Endothelial cell of umbilical vein (primary cell): ENCODE measurements at regions not wholly inside any gene's neighbourhood (a gene's known extent, or its start where the extent isn't known, plus 50 kb on each side); places are given as distances from the start of the nearest gene placed in this dataset.

ENCODE experiments used
- BruUV-seq: library from RNA; stranded (reverse); fragments of 400-500 nt; replicated peaks from 2 replicates; lab custom pipeline; 2021; lab: Mats Ljungman, UMichigan
- CTCF ChIA-PET: fragments of 300-600, 350-600 bp; sonication (Branson Sonifier 250); formaldehyde crosslinking; loops from one replicate; lab custom pipeline; 2021; ENCODE audit warnings: antibody characterized with exemption, inconsistent platforms; lab: Charles Lee
- POLR2A ChIA-PET: fragments of 300-600, 350-600 bp; sonication (Branson Sonifier 250); formaldehyde crosslinking; loops from one replicate; lab custom pipeline; 2021; ENCODE audit warnings: antibody characterized with exemption, inconsistent platforms; lab: Charles Lee
- DNase-seq: peaks from one replicate; pipeline ENCODE4 v3.0.0-alpha.2; 2011; ENCODE audit warnings: low read depth, low spot score
- FAIRE-seq: peaks from 2 replicates; lab custom pipeline; 2011; peaks lifted over from hg19 to GRCh38; lab: Jason Lieb, UNC
- H2AFZ ChIP-seq: 2 replicates; pipeline ENCODE4 v1.6.0; 2012; ENCODE audit warnings: low read depth, low read length, control low read depth, inconsistent platforms
- H3K27ac ChIP-seq: 2 replicates; pipeline ENCODE4 v1.5.1; 2011; ENCODE audit warnings: low read depth, mild to moderate bottlenecking, control low read depth, low read length, moderate library complexity; ENCODE audit not compliant: insufficient read depth
- H3K27me3 ChIP-seq, 2 experiments: 2 replicates each; pipeline versions ENCODE4 v1.6.0 to v1.6.1; 2011; ENCODE audit warnings: low read length in 2 of 2, mixed read lengths in 1 of 2; ENCODE audit not compliant: control insufficient read depth in 2 of 2, insufficient read depth in 2 of 2
- H3K36me3 ChIP-seq, 2 experiments: 2 replicates in 1 of 2; 3 replicates in 1 of 2; pipeline ENCODE4 v1.5.1; 2011; ENCODE audit warnings: low read length in 2 of 2, mild to moderate bottlenecking in 1 of 2, moderate library complexity in 1 of 2; ENCODE audit not compliant: control insufficient read depth in 2 of 2, insufficient read depth in 2 of 2; ENCODE audit errors: extremely low read depth in 1 of 2
- H3K4me1 ChIP-seq: 3 replicates; pipeline ENCODE4 v1.5.1; 2011; ENCODE audit warnings: mild to moderate bottlenecking, low read length; ENCODE audit not compliant: control insufficient read depth, insufficient read depth; ENCODE audit errors: extremely low read depth
- H3K4me2 ChIP-seq: 2 replicates; pipeline ENCODE4 v1.6.1; 2011; ENCODE audit warnings: low read length, control low read depth, mixed read lengths; ENCODE audit not compliant: insufficient read depth
- H3K4me3 ChIP-seq, 3 experiments: fragments of 200-600 bp in 1 of 3; sonication (generic), shearing (Covaris generic) in 1 of 3; replicated peaks in 1 of 3; 2 replicates each; pipeline ENCODE4 v1.5.1; 2011 to 2016; ENCODE audit warnings: control low read depth in 3 of 3, low read length in 3 of 3, mild to moderate bottlenecking in 2 of 3, inconsistent platforms in 1 of 3, low read depth in 1 of 3, moderate library complexity in 1 of 3; ENCODE audit not compliant: insufficient read depth in 1 of 3
- H3K79me2 ChIP-seq: 2 replicates; pipeline ENCODE4 v1.6.0; 2012; ENCODE audit warnings: low read length, inconsistent platforms; ENCODE audit not compliant: control insufficient read depth, insufficient read depth
- H3K9ac ChIP-seq: replicated peaks from 2 replicates; pipeline ENCODE3; 2011; ENCODE audit warnings: low read length, control low read depth; ENCODE audit not compliant: insufficient read depth; ENCODE audit errors: extremely low read depth
- H3K9me1 ChIP-seq: replicated peaks from 3 replicates; pipeline ENCODE4 v1.6.0; 2011; ENCODE audit warnings: mild to moderate bottlenecking, low read length; ENCODE audit not compliant: control insufficient read depth, insufficient read depth; ENCODE audit errors: extremely low read depth
- H3K9me3 ChIP-seq: replicated peaks from 2 replicates; pipeline ENCODE4 v1.5.1; 2012; ENCODE audit warnings: low read length, inconsistent platforms; ENCODE audit not compliant: control insufficient read depth, insufficient read depth
- H4K20me1 ChIP-seq: replicated peaks from 2 replicates; pipeline ENCODE3; 2011; ENCODE audit warnings: mild to moderate bottlenecking, low read length; ENCODE audit not compliant: control insufficient read depth, insufficient read depth; ENCODE audit errors: extremely low read depth
- CTCF ChIP-seq, 2 donors: IDR thresholded peaks; 1 replicate in 1 of 2; 2 replicates in 1 of 2; pipeline ENCODE4 v1.5.1; 2011; ENCODE audit warnings: low read length in 2 of 2, mild to moderate bottlenecking in 2 of 2, moderate library complexity in 2 of 2, control low read depth in 1 of 2, inconsistent platforms in 1 of 2, low read depth in 1 of 2; ENCODE audit not compliant: insufficient read depth in 1 of 2; ENCODE audit errors: extremely low read depth in 1 of 2
- EZH2 ChIP-seq: IDR thresholded peaks from 2 replicates; pipeline ENCODE4 v1.6.1; 2012; ENCODE audit warnings: borderline replicate concordance, low read depth, mild to moderate bottlenecking, moderate library complexity, low read length, inconsistent platforms; ENCODE audit not compliant: severe bottlenecking
- FOS ChIP-seq: IDR thresholded peaks from 2 replicates; pipeline ENCODE4 v1.6.1; 2011; ENCODE audit warnings: mild to moderate bottlenecking, low read length, moderate library complexity, borderline replicate concordance; ENCODE audit not compliant: insufficient read depth
- GATA2 ChIP-seq: IDR thresholded peaks from 2 replicates; pipeline ENCODE4 v1.7.0; 2011; ENCODE audit warnings: low read depth, mild to moderate bottlenecking, moderate library complexity, mixed read lengths, low read length; ENCODE audit not compliant: insufficient read length, insufficient read depth
- JUN ChIP-seq: IDR thresholded peaks from 2 replicates; pipeline ENCODE4 v1.6.1; 2011; ENCODE audit warnings: borderline replicate concordance, low read depth; ENCODE audit not compliant: insufficient read length, insufficient read depth
- MYC ChIP-seq: IDR thresholded peaks from one replicate; pipeline ENCODE4 v1.6.1; 2011; ENCODE audit warnings: mild to moderate bottlenecking, low read depth, low read length
- POLR2A ChIP-seq: IDR thresholded peaks from 2 replicates; pipeline ENCODE4 v1.6.1; 2012; ENCODE audit warnings: low read depth, mild to moderate bottlenecking, control low read depth, low read length
- POLR2AphosphoS5 ChIP-seq: IDR thresholded peaks from 2 replicates; pipeline ENCODE4 v1.6.1; 2012; ENCODE audit warnings: low read depth, mild to moderate bottlenecking, control low read depth, low read length, moderate library complexity; ENCODE audit not compliant: insufficient read depth
- dilution Hi-C: fragments of 300-500 bp; cut with MboI; formaldehyde crosslinking; loops from one replicate; pipeline ENCODE4 v1.15.0; 2019; ENCODE audit warnings: low sequenced_read_pairs; ENCODE audit not compliant: extremely low pct_ligation_motif_present
- intact Hi-C: fragments of 100-400 bp; cut with micrococcal nuclease; formaldehyde crosslinking; loops from one replicate; pipeline ENCODE4 v1.10.0; 2022
- TF ChIP-seq, protein P1 (sequence below): IDR thresholded peaks from 2 replicates; pipeline ENCODE4 v1.6.1; 2011; ENCODE audit not compliant: insufficient read depth, insufficient read length

DNA sequence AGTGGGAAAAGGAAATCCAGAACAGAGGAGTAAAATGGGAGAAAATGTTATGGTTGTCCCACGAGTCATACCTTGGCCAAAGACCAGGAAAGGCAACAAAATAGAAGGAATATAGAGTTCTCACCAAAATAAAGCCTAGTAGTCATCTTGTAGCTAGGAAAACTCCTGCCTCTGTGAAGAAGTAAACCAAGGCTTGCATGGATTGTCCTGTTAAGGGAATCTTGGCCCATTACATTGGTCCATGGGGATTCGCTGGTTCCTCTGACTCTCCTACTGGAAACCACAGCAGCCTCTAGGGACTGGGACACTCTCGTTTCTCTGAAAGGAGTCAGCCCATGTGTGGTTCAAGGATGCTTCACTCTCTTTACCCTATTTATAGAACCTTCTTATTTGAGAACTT, 62.9 kb upstream of the FNDC3B start:
- CTCF ChIA-PET, result no interaction called here
- Histone ChIP-seq H3K27ac (no peak overlapping the region), H3K27me3 (no peaks in the 10 kb centered on the region), H3K4me3 (no peak overlapping the region), H3K9ac (no peak overlapping the region), H4K20me1 (no peaks in the 10 kb centered on the region), H3K9me1 (no peaks in the 10 kb centered on the region), H3K4me2 (no peak overlapping the region), H3K36me3 (no peaks in the 10 kb centered on the region), H3K4me1 (no peaks in the 10 kb centered on the region), H3K9me3 (no peaks in the 10 kb centered on the region), H3K79me2 (no peaks in the 10 kb centered on the region), H2AFZ (peak overlapping the region; percentile 34)
- no TSS peak for BruUV-seq
- dilution Hi-C loops, result no loop called here
- FAIRE-seq, result no peak
- TF ChIP-seq, protein P1, sequence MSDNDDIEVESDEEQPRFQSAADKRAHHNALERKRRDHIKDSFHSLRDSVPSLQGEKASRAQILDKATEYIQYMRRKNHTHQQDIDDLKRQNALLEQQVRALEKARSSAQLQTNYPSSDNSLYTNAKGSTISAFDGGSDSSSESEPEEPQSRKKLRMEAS, result no peak
- TF ChIP-seq MYC (no peak), POLR2AphosphoS5 (no peak), JUN (no peak), EZH2 (no peak), GATA2 (no peak), POLR2A (no peak), FOS (no peak), CTCF (IDR thresholded peaks at IDR 0.05; ENCODE audit: extremely low read depth in 1 of 2, insufficient read depth in 1 of 2, low read depth in 1 of 2, low read length in 2 of 2) (no peak)
- intact Hi-C loops, result no loop called here
- POLR2A ChIA-PET, result no interaction called here
- DNase-seq, result peak; percentile 35
